Neural cell (in vitro differentiated cells): ENCODE measurements at regions not wholly inside any gene's neighbourhood (a gene's known extent, or its start where the extent isn't known, plus 50 kb on each side); places are given as distances from the start of the nearest gene placed in this dataset.

Experiments
- CTCF ChIP-seq: fragments of 450-650 bp; IDR thresholded peaks from 2 replicates; pipeline ENCODE4 v1.5.1; 2014; ENCODE audit warnings: antibody characterized with exemption, mild to moderate bottlenecking, moderate library complexity; ENCODE audit not compliant: poor library complexity, severe bottlenecking
- EP300 ChIP-seq: fragments of 450-650 bp; conservative IDR thresholded peaks from 2 replicates; pipeline ENCODE4 v1.6.1; 2014; ENCODE audit warnings: antibody characterized with exemption, mild to moderate bottlenecking, moderate library complexity; ENCODE audit not compliant: poor library complexity, severe bottlenecking
- EZH2 ChIP-seq: fragments of 200-600, 300-800 bp; shearing (Covaris generic), sonication (generic); IDR thresholded peaks from 2 replicates; pipeline ENCODE4 v1.6.1; 2014; ENCODE audit warnings: antibody characterized with exemption, low read length, borderline replicate concordance, mild to moderate bottlenecking; ENCODE audit not compliant: insufficient read depth, poor library complexity, severe bottlenecking
- MXI1 ChIP-seq: fragments of 450-650 bp; conservative IDR thresholded peaks from 2 replicates; pipeline ENCODE4 v1.6.1; 2014; ENCODE audit warnings: antibody characterized with exemption, mild to moderate bottlenecking; ENCODE audit not compliant: poor library complexity, severe bottlenecking
- POLR2AphosphoS5 ChIP-seq: IDR thresholded peaks from 2 replicates; pipeline ENCODE4 v1.6.1; 2012
- REST ChIP-seq: IDR thresholded peaks from 2 replicates; pipeline ENCODE4 v1.6.1; 2012; ENCODE audit warnings: borderline replicate concordance
- TAF1 ChIP-seq: IDR thresholded peaks from 2 replicates; pipeline ENCODE4 v1.6.1; 2012; ENCODE audit warnings: low read depth

- no peak for TF ChIP-seq POLR2AphosphoS5
- no peak for TF ChIP-seq TAF1
- TF ChIP-seq EZH2 = no peak
- no peak for TF ChIP-seq CTCF
- TF ChIP-seq REST = no peak
- no peak for TF ChIP-seq EP300
- no peak for TF ChIP-seq MXI1
Measured at GRCh38 chr7:110539216-110539615, 551.7 kb upstream of the LRRN3 start.
